ENCODE measurements at regions not wholly inside any gene's neighbourhood (a gene's known extent, or its start where the extent isn't known, plus 50 kb on each side); places are given as distances from the start of the nearest gene placed in this dataset.

Small RNAs in the stretch of these regions (small RNA-seq; reads per million reads assigned to genes)
- 0 reads per million in 3 donors for gene RF00635
